ENCODE measurements at regions not wholly inside any gene's neighbourhood (a gene's known extent, or its start where the extent isn't known, plus 50 kb on each side); places are given as distances from the start of the nearest gene placed in this dataset.

DNA sequence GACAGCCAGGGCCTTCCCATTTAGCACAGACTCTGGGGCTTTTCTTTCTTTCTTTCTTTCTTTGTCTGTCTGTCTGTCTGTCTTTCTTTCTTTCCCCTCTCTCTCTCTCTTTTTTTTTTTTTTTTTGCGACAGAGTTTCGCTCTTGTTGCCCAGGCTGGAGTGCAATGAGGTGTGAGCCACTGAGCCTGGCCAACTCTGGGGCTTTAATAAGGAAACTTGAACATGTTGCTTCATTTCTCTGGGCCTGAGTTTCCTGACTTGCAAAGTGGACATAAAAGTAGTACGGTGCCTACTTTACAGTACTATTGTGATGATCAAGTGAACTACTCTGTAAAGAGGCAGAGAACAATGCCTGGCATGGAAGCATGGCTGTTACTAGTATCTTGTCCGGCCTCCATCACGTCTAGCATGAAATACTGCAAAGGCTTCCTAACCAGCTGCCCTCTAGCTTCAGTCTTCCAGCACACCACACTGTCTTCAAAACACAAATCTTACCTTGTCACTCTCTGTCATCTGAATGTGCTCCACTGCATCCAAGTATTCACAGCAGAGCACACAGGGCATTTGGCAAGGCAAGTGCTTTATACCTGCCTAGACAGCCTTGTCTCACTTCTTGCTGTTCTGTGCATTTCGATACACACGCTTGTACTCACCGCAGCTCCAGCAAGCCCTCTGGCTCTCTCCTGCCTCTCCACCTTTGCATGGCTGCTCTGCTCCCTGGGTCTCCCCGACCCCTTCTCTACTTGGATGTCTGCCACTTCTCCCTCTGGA lies 96.7 kb downstream of the IRF2BPL start:
- intact Hi-C loops (cut with DNase I): no loop called here
- DNase-seq (ENCODE audit: low spot score): no peak

DNA sequence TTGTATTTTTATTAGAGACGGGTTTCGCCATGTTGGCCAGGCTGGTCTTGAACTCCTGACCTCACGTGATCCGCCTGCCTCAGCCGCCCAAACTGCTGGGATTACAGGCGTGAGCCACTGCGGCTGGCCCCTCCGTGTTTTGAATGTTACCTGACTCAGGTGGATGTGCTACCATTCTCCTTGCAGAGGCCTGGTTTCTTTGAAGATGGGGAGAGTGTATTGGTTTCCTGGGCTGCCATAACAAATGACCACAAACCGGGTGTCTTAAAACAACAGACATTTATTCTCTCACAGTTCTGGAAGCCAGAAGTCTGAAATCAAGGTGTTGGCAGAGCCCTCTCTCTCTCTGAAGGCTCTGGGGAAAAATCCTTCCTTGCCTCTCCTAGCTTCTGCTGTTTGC lies 98.0 kb downstream of the IRF2BPL start:
- intact Hi-C loops (cut with DNase I): no loop called here
- no peak for DNase-seq (ENCODE audit: low spot score)

GRCh38 chr14:76929927-76930326 lies 98.6 kb downstream of the IRF2BPL start:
- DNase-seq (ENCODE audit: low spot score): no peak
- intact Hi-C loops (cut with DNase I): no loop called here

DNA sequence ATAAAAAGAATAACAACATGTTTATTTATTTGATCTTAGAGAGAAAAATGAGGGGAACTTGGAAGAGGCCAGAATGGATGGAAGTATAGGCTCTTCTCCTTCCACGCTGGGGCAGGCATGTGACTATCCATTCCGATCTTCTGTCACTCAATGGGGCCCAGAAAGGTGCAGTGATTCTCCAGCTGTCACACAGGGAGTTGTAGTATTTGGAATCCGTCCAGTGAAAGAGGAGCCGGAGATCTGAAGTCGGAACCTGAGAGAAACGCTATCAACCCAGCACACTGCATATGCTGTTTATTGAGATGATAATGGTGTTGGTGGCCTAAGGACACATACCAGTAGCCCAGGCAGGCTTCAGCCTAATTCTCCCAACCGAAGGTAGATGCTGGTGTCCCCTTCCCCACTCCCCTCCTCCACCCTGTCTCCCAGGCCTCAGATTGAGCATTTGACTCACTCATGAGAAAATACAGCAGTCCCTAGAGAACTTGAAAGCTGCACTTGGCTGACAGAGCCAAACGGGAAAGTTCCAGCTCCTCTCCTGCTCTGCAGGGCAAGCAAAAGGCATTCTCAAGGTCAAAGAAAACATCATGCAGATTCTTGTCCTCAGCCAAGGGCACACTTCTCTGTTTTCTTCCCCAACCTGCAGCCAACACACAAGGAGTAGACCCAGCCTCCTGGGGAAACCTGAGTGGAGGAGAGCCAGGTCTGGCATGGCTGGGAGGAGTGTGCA lies 100.4 kb downstream of the IRF2BPL start:
- intact Hi-C loops (cut with DNase I): no loop called here
- no peak for DNase-seq (ENCODE audit: low spot score)

GRCh38 chr14:76926521-76927251 lies 100.5 kb downstream of the LRRC74A start:
- intact Hi-C loops (cut with DNase I): no loop called here
- no peak for DNase-seq (ENCODE audit: low spot score)

GRCh38 chr14:76925097-76925441 lies 98.9 kb downstream of the LRRC74A start:
- DNase-seq (ENCODE audit: low spot score): no peak
- intact Hi-C loops (cut with DNase I): no loop called here

DNA sequence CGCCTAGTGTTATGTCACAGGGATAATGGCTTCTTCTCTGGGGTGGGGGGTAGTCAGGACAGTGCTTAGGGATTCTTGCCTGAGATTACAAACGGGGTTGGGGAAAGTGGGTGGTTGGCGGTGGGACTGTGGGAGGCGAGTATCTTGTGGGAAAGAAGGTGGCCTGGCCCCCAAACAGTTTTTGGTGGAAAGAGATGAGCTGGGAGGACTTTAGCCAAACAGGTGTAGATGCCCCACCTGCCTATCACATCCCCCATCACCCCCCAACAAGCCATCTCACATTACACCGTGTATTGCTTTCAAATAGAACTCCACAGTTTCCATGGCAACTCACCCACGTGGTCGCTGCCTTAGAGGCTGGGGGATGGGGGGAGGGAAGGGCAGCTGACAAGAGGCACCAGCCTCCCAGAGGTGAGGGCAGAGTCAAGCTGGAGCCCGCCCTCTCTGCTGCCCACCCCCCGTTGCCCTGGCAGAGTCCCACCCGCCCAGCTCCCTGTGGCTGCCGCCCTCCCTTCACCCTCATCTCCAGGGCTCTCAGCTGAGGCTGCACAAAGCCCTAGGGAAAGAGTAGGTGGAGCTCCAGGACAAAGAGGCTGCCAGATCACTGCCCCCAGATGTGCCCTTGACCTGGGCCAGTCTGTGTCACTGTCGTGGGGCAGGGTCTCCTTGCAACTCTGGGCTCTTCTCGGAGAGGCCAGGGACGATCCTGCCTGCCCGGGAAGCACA lies 98.3 kb downstream of the LRRC74A start:
- no peak for DNase-seq (ENCODE audit: low spot score)
- intact Hi-C loops (cut with DNase I): no loop called here

DNA sequence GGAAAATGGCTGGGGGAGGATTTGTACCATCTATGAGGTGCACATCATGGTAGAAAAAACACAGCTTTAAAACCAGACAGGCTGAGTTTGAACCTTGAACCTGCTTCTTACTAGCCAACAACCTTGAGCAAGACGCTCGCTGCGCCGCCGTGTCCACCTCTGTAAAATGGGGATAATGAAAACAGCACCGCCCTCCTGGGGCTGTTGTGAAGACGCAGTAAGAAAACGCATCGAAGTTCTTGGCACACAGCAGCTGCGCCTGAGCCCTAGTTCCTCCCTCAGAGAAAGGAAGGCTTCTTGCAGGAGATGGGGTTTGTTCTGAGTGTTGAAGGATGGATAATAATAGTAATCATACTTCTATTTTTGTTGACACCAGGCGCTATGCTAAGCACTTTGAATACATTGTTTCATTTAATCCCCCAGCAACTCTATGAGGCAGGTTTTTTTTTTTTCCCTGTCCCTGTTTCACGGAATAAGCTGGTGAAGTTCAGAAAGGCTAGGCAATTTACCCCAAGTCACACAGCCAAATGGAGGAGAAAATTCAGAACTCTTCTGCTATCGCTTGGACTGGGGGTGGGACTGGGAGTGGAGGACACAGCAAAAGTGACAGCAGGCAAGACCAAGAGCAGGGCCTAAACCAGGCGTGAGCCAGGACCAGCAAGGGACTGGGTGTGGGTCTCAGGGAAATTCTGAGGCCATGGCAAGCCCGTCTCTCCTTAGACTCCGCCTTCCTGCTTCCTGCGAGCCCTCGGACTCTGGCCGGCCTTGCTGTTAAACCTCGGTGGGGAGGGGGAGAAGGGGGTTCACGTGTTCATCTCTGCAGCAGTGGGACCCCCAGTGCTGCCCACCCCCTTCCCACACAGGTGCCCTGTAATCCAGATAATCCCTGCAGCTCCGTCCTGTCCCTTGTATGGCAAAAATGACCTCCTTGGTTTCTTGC lies 97.5 kb downstream of the LRRC74A start:
- intact Hi-C loops (cut with DNase I): no loop called here
- no peak for DNase-seq (ENCODE audit: low spot score)

DNA sequence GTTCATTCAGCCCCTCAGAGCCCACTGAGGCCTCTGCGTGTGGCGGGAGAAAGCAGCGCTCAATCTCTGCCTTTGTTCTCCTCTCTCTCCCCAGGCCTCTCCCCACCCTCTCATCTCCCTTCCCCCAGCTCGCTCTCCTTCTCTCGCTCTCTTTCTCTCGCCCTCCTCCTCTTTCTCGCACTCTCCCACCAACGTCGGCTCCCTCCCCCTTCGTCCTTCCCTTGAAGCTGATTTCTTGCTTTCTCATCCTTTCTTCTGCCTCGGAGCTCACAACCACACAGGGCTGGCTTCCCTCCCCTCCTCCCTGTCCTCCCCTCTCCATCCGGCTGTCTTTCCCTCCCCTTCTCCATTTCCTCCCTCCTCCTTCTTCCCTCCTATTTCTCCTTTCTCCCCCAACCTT lies 96.4 kb downstream of the LRRC74A start:
- DNase-seq (ENCODE audit: low spot score): no peak
- intact Hi-C loops (cut with DNase I): no loop called here

GRCh38 chr14:76922092-76922491 lies 95.9 kb downstream of the LRRC74A start:
- intact Hi-C loops (cut with DNase I): no loop called here
- DNase-seq (ENCODE audit: low spot score): no peak

GRCh38 chr14:76921088-76921399 lies 94.8 kb downstream of the LRRC74A start:
- DNase-seq (ENCODE audit: low spot score): no peak

DNA sequence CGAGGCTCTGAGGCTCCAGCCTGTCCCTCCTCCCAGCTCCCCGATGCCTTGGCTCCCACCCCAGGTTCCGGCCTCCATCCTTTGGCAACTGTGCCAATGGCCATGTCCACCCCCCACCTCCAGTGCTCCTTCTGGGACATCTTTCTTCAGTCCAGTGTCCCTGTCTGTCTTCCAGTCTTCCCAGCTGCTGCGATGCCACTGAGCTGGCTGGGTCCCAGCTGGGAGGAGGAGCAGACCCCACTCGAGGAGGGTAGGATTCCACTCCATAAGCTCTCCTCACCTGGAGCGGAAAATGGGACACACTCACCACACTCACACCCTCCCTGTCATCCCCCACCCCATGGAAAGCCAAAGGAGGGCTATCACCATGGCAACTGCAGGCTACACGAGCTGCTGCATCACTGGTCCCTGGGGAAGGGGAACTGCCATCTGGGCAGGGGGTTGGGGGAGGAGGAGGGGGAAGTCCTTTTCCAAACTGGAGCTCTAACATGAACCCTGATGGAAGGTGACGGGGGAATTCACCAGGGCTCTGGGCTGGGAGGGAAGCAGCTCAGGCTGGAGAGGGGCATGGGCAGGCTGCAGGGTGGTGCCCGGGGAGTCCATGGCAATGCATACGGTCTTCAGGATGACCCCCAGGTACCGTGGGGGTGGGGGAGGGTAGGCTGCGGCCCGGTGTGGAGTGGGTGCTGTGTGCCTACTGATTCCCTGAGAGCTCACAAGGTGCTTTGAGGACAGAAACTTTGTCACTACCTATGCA lies 94.3 kb downstream of the LRRC74A start:
- intact Hi-C loops (cut with DNase I): loop anchor here (2.0 kb wide), 1 partner anchor 26 kb away; no protein-coding TSS in a partner anchor
- no peak for DNase-seq (ENCODE audit: low spot score)

More at GRCh38 chr14:76921088-76921399, 94.8 kb downstream of the LRRC74A start:
- intact Hi-C loops (cut with DNase I): loop anchor here (2.0 kb wide), 1 partner anchor 26 kb away; no protein-coding TSS in a partner anchor

GRCh38 chr14:76919431-76920330 lies 93.5 kb downstream of the LRRC74A start:
- no peak for DNase-seq (ENCODE audit: low spot score)
- intact Hi-C loops (cut with DNase I): loop anchor here (1.0 to 2.0 kb wide), 4 partner anchors 27 to 121 kb away; partner anchors contain the start of gene IRF2BPL

Measured in cardiac septum (tissue), 1 donor.